H9 (cell line): ENCODE measurements at regions not wholly inside any gene's neighbourhood (a gene's known extent, or its start where the extent isn't known, plus 50 kb on each side); places are given as distances from the start of the nearest gene placed in this dataset.

Experiments used
- DNase-seq: peaks from one replicate; pipeline ENCODE4 v3.0.0-alpha.2; 2017
- H2AFZ ChIP-seq: one replicate; pipeline ENCODE4 v1.6.1; 2013; ENCODE audit warnings: mild to moderate bottlenecking, low read length, control low read depth, moderate library complexity
- H2AK5ac ChIP-seq: 2 replicates; pipeline ENCODE4 v1.6.1; 2013; ENCODE audit warnings: low read length, control low read depth, mixed read lengths; ENCODE audit not compliant: insufficient read length
- H2BK120ac ChIP-seq: one replicate; pipeline ENCODE4 v1.6.1; 2013; ENCODE audit warnings: low read depth, mild to moderate bottlenecking, low read length, control low read depth, inconsistent platforms; ENCODE audit not compliant: poor library complexity, severe bottlenecking
- H2BK12ac ChIP-seq: 2 replicates; pipeline ENCODE4 v1.6.1; 2013; ENCODE audit warnings: low read length, control low read depth, mixed read lengths, low read depth; ENCODE audit not compliant: insufficient read length
- H2BK15ac ChIP-seq: 2 replicates; pipeline ENCODE4 v1.6.1; 2013; ENCODE audit warnings: low read depth, low read length, control low read depth
- H2BK20ac ChIP-seq: one replicate; pipeline ENCODE4 v1.6.1; 2013; ENCODE audit warnings: low read depth, mild to moderate bottlenecking, low read length, control low read depth, inconsistent platforms; ENCODE audit not compliant: poor library complexity, severe bottlenecking
- H2BK5ac ChIP-seq: 2 replicates; pipeline ENCODE4 v1.6.1; 2013; ENCODE audit warnings: low read length, control low read depth, mixed read lengths; ENCODE audit not compliant: insufficient read length
- H3K14ac ChIP-seq: 2 replicates; pipeline ENCODE4 v1.6.1; 2013; ENCODE audit warnings: low read length, control low read depth; ENCODE audit not compliant: insufficient read depth
- H3K18ac ChIP-seq: 2 replicates; pipeline ENCODE4 v1.6.1; 2013; ENCODE audit warnings: low read depth, mild to moderate bottlenecking, mixed read lengths, low read length, control low read depth; ENCODE audit not compliant: insufficient read length
- H3K23ac ChIP-seq: 2 replicates; pipeline ENCODE4 v1.6.1; 2013; ENCODE audit warnings: low read length, control low read depth, mixed read lengths, low read depth; ENCODE audit not compliant: insufficient read length
- H3K23me2 ChIP-seq: 2 replicates; pipeline ENCODE4 v1.6.1; 2013; ENCODE audit warnings: low read depth, mild to moderate bottlenecking, mixed read lengths, low read length, control low read depth; ENCODE audit not compliant: insufficient read length, poor library complexity, severe bottlenecking
- H3K27ac ChIP-seq: 2 replicates; pipeline ENCODE4 v1.5.1; 2013; ENCODE audit warnings: low read length, control low read depth, mixed read lengths, low read depth; ENCODE audit not compliant: insufficient read length
- H3K27me3 ChIP-seq: 2 replicates; pipeline ENCODE4 v1.6.1; 2013; ENCODE audit warnings: low read length, control low read depth, inconsistent platforms; ENCODE audit not compliant: insufficient read depth
- H3K4ac ChIP-seq: 2 replicates; pipeline ENCODE4 v1.6.1; 2013; ENCODE audit warnings: low read depth, mild to moderate bottlenecking, control low read depth, inconsistent platforms, low read length, moderate library complexity
- H3K4me1 ChIP-seq: 2 replicates; pipeline ENCODE4 v1.6.1; 2013; ENCODE audit warnings: low read length, control low read depth, inconsistent platforms; ENCODE audit not compliant: insufficient read depth
- H3K4me2 ChIP-seq: 2 replicates; pipeline ENCODE4 v1.6.1; 2013; ENCODE audit warnings: low read length, control low read depth, mixed read lengths; ENCODE audit not compliant: insufficient read length, insufficient read depth
- H3K56ac ChIP-seq: 2 replicates; pipeline ENCODE4 v1.6.1; 2013; ENCODE audit warnings: low read depth, mild to moderate bottlenecking, mixed read lengths, low read length, control low read depth; ENCODE audit not compliant: insufficient read length
- H3K79me1 ChIP-seq: 2 replicates; pipeline ENCODE4 v1.6.1; 2013; ENCODE audit warnings: low read depth, mild to moderate bottlenecking, moderate library complexity, low read length, control low read depth, inconsistent platforms; ENCODE audit not compliant: insufficient read depth, poor library complexity, severe bottlenecking
- H3K79me2 ChIP-seq: 2 replicates; pipeline ENCODE4 v1.6.1; 2013; ENCODE audit warnings: low read length, control low read depth, inconsistent platforms; ENCODE audit not compliant: insufficient read depth
- H3K9ac ChIP-seq: 2 replicates; pipeline ENCODE4 v1.6.1; 2013; ENCODE audit warnings: low read length, control low read depth, mixed read lengths; ENCODE audit not compliant: insufficient read length; ENCODE audit errors: extremely low read depth
- H3K9me3 ChIP-seq: one replicate; pipeline ENCODE4 v1.6.1; 2013; ENCODE audit warnings: low read depth, low read length, inconsistent platforms; ENCODE audit not compliant: control insufficient read depth
- H3T11ph ChIP-seq: one replicate; pipeline ENCODE4 v1.6.1; 2013; ENCODE audit warnings: mild to moderate bottlenecking, low read length, control low read depth, inconsistent platforms
- H4K20me1 ChIP-seq: one replicate; pipeline ENCODE4 v1.6.1; 2013; ENCODE audit not compliant: control insufficient read depth, insufficient read length, insufficient read depth
- H4K5ac ChIP-seq: 2 replicates; pipeline ENCODE4 v1.6.1; 2013; ENCODE audit warnings: low read depth, mild to moderate bottlenecking, mixed read lengths, low read length, control low read depth; ENCODE audit not compliant: insufficient read length
- H4K8ac ChIP-seq: replicated peaks from 2 replicates; pipeline ENCODE4 v1.6.1; 2013; ENCODE audit warnings: low read length, control low read depth, mixed read lengths, low read depth; ENCODE audit not compliant: insufficient read length
- H4K91ac ChIP-seq: 2 replicates; pipeline ENCODE4 v1.6.1; 2013; ENCODE audit warnings: low read depth, mild to moderate bottlenecking, moderate library complexity, mixed read lengths, low read length, control low read depth; ENCODE audit not compliant: insufficient read length
- H3K27ac Mint-ChIP-seq, 3 experiments: 2 replicates in 2 of 3; 3 replicates in 1 of 3; pipeline ENCODE4 v1.8.0; 2020 to 2021; ENCODE audit warnings: mixed read lengths in 3 of 3, mild to moderate bottlenecking in 1 of 3, moderate library complexity in 1 of 3
- H3K27me3 Mint-ChIP-seq: 2 replicates; pipeline ENCODE4 v1.8.0; 2021; ENCODE audit warnings: low read depth, mild to moderate bottlenecking, moderate library complexity, mixed read lengths
- H3K36me3 Mint-ChIP-seq, 3 experiments: 2 replicates in 2 of 3; 3 replicates in 1 of 3; pipeline ENCODE4 v1.8.0; 2020 to 2021; ENCODE audit warnings: low read depth in 3 of 3, mixed read lengths in 3 of 3; ENCODE audit not compliant: insufficient read depth in 1 of 3
- H3K4me1 Mint-ChIP-seq, 2 experiments: 2 replicates each; pipeline ENCODE4 v1.8.0; 2020; ENCODE audit warnings: mixed read lengths in 2 of 2
- H3K4me3 Mint-ChIP-seq, 2 experiments: 2 replicates in 1 of 2; 3 replicates in 1 of 2; pipeline ENCODE4 v1.8.0; 2020 to 2021; ENCODE audit warnings: mild to moderate bottlenecking in 2 of 2, mixed read lengths in 2 of 2, moderate library complexity in 1 of 2
- H3K9me3 Mint-ChIP-seq, 2 experiments: 2 replicates in 1 of 2; 3 replicates in 1 of 2; pipeline ENCODE4 v1.8.0; 2020; ENCODE audit warnings: mild to moderate bottlenecking in 2 of 2, mixed read lengths in 2 of 2, moderate library complexity in 1 of 2
- CTCF ChIP-seq: fragments of 200-600 bp; sonication (generic); conservative IDR thresholded peaks from 3 replicates; pipeline ENCODE4 v1.8.0; 2021; ENCODE audit warnings: antibody characterized with exemption, mild to moderate bottlenecking
- WGBS: extraction: QIAGEN DNeasy Blood & Tissue Kit; methylation state at CpG from one replicate; pipeline ENCODE4 v1.1.7; 2013; ENCODE audit warnings: missing lambda C conversion rate, low lambda C conversion rate, mixed read lengths; ENCODE audit not compliant: insufficient read length; ENCODE audit errors: extremely low coverage; 5-methylcytosine and 5-hydroxymethylcytosine counted together

- Histone ChIP-seq H2BK15ac (no peak overlapping the region), H3K79me1 (no peaks in the 10 kb centered on the region), H3K9me3 (no peaks in the 10 kb centered on the region), H3T11ph (no peak overlapping the region), H3K18ac (no peak overlapping the region), H3K23me2 (no peaks in the 10 kb centered on the region), H3K14ac (no peak overlapping the region), H4K20me1 (no peaks in the 10 kb centered on the region), H3K27ac (no peak overlapping the region), H3K4me2 (no peak overlapping the region), H3K27me3 (no peaks in the 10 kb centered on the region), H3K9ac (no peak overlapping the region), H3K4ac (no peak overlapping the region), H2BK20ac (no peak overlapping the region), H3K56ac (no peak overlapping the region), H2AK5ac (no peak overlapping the region), H3K79me2 (no peaks in the 10 kb centered on the region), H3K4me1 (no peaks in the 10 kb centered on the region), H4K91ac (no peak overlapping the region), H2BK12ac (no peak overlapping the region), H2BK5ac (no peak overlapping the region), H4K5ac (no peak overlapping the region), H4K8ac (no peak overlapping the region), H2AFZ (no peak overlapping the region), H2BK120ac (no peak overlapping the region), H3K23ac (no peak overlapping the region)
- no CpG with 5 or more reads among the region's 2 CpGs for WGBS
- no peak overlapping the region for H3K27ac Mint-ChIP-seq
- H3K27me3 Mint-ChIP-seq = no peaks in the 10 kb centered on the region
- peaks cover 0 to 3% of the 10 kb centered on the region in 2 experiments; a peak in 1 of 4 replicates for H3K4me1 Mint-ChIP-seq
- H3K4me3 Mint-ChIP-seq = no peak overlapping the region
- no peak for DNase-seq
- H3K36me3 Mint-ChIP-seq = no peaks in the 10 kb centered on the region; a peak in 1 of 7 replicates
- H3K9me3 Mint-ChIP-seq = no peaks in the 10 kb centered on the region
- TF ChIP-seq CTCF = no peak
Measured at GRCh38 chr1:58076258-58076657, 470.3 kb downstream of the OMA1 start.
